ENCODE measurements at regions not wholly inside any gene's neighbourhood (a gene's known extent, or its start where the extent isn't known, plus 50 kb on each side); places are given as distances from the start of the nearest gene placed in this dataset.

DNA sequence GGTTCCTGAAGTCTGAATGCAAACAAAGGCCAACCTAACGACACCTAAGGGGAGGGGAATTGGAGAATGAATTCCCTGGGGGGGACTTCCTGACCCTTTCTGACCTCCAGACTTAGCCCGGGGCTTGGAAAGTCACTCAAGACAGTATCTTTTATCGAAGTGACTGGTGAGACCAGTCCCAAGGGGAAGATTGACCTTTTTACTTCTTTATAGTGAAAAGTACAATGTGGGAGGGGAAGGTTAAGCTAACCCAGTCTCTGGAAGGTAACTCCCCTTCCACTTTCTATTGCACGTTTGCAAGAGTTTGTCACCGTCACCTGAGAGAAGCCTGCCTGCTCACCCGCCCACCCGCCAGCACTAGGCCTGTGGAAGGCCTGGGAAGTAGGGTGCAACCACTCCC, 111.9 kb downstream of the EFNB2 start:
- H3K4me1 ChIP-seq = no peaks in the 10 kb centered on the region
- DNase-seq (no peak), ATAC-seq (no peak)
- no peak overlapping the region for H3K4me3 ChIP-seq
- intact Hi-C loops (cut with DNase I) = no loop called here
- no peaks in the 10 kb centered on the region for H3K36me3 ChIP-seq (replicated peaks in 1 of 2; ENCODE audit: insufficient read depth in 1 of 2, low read depth in 2 of 2)
- no peaks in the 10 kb centered on the region for H3K9me3 ChIP-seq
- no peaks in the 10 kb centered on the region for H3K27me3 ChIP-seq
- WGBS, 2 donors = 50 to 65% methylated on average over 7 of the region's 7 CpGs
- no peak overlapping the region for H3K27ac ChIP-seq
- TF ChIP-seq, protein P1, sequence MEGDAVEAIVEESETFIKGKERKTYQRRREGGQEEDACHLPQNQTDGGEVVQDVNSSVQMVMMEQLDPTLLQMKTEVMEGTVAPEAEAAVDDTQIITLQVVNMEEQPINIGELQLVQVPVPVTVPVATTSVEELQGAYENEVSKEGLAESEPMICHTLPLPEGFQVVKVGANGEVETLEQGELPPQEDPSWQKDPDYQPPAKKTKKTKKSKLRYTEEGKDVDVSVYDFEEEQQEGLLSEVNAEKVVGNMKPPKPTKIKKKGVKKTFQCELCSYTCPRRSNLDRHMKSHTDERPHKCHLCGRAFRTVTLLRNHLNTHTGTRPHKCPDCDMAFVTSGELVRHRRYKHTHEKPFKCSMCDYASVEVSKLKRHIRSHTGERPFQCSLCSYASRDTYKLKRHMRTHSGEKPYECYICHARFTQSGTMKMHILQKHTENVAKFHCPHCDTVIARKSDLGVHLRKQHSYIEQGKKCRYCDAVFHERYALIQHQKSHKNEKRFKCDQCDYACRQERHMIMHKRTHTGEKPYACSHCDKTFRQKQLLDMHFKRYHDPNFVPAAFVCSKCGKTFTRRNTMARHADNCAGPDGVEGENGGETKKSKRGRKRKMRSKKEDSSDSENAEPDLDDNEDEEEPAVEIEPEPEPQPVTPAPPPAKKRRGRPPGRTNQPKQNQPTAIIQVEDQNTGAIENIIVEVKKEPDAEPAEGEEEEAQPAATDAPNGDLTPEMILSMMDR (IDR thresholded peaks at IDR 0.05) = no peak
- no peak for TF ChIP-seq POLR2A (IDR thresholded peaks at IDR 0.05)

DNA sequence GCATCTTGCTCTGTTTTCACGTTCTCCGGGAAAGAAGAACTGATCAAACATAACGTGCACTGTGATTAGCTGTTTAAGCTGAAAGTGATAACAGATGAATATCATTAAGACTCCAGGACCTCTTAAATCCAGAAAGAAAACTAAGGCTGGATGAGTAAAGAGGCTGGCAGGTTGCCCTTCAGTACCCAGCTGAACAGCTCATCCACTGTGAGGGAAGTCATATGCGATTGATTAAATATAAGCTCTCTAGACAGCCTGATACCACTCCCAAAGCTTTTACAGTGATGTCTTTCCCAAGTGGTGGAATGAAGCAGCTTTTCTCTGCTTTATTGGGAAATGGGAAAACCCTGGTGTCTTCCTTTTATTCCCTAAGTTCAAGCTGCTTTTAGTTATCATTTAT, 116.9 kb downstream of the EFNB2 start:
- no peaks in the 10 kb centered on the region for H3K4me1 ChIP-seq
- 26 to 40% methylated on average over 4 of the region's 4 CpGs for WGBS, 2 donors
- intact Hi-C loops (cut with DNase I) = no loop called here

DNA sequence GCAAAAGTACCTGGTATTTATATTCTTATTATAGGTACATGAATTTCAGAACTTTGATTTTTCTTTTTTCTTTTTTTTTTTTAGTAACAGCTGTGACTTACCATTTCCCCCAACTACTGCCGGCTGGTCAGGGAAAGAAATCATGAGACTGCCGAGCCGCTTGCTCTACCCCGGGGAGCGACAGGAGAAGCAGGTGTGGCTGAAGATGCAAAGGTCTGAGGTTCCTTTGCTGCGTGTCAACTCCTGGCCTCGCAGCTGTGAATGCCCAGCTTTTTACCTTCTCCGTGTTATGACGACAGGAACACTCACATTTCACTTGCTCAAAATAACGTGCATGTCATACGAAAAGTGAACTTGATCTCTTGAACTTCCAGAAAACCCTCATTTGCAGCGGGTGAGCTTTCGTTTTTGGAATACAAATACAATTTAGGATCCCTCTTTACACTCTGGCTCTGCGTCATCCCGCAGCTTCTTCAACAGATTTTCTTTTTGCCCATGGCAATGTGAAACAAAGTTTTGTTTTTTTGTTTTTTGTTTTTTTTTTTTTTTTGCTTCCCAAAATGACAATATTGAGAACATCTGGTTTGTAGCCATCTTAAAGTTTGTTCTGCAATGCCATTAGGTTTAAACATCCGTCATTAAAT, 117.9 kb downstream of the EFNB2 start:
- Histone ChIP-seq H3K27ac (no peak overlapping the region), H3K36me3 (replicated peaks in 1 of 2; ENCODE audit: insufficient read depth in 1 of 2, low read depth in 2 of 2) (no peaks in the 10 kb centered on the region), H3K9me3 (no peaks in the 10 kb centered on the region), H3K27me3 (no peaks in the 10 kb centered on the region), H3K4me1 (no peaks in the 10 kb centered on the region), H3K4me3 (no peak overlapping the region)
- DNase-seq (no peak), ATAC-seq (no peak)
- TF ChIP-seq POLR2A (IDR thresholded peaks at IDR 0.05) = no peak
- TF ChIP-seq, protein P1 (IDR thresholded peaks at IDR 0.05) = no peak
- WGBS, 2 donors = 40 to 45% methylated on average over 16 of the region's 16 CpGs
- intact Hi-C loops (cut with DNase I) = no loop called here

More for the DNA sequence above, 116.9 kb downstream of the EFNB2 start:
- no peak overlapping the region for H3K27ac ChIP-seq
- no peak for TF ChIP-seq POLR2A (IDR thresholded peaks at IDR 0.05)
- TF ChIP-seq, protein P1 (IDR thresholded peaks at IDR 0.05) = no peak
- no peaks in the 10 kb centered on the region for H3K27me3 ChIP-seq
- H3K4me3 ChIP-seq = no peak overlapping the region
- ATAC-seq = no peak
- H3K36me3 ChIP-seq (replicated peaks in 1 of 2; ENCODE audit: insufficient read depth in 1 of 2, low read depth in 2 of 2) = no peaks in the 10 kb centered on the region
- no peak for DNase-seq
- no peaks in the 10 kb centered on the region for H3K9me3 ChIP-seq

DNA sequence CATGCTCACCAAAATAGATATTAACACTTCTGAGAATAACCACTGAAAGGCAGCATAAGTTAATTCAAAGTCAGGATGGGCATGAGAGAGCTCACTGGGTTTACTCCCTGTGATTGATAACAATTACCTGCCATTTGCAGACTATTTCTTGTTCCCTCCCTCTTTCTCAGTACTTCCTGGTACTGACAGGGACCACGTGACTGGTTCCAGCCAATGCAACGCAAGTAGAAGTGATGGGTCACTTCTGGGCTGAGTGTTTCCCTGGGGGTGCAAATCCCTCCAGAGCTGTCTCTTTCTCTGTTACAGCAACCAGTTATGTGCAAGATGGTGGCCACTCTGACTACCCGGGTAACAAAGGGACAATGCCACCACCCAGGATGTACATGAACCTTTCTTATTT, 118.8 kb downstream of the EFNB2 start:
- intact Hi-C loops (cut with DNase I) = no loop called here
- Histone ChIP-seq H3K27ac (no peak overlapping the region), H3K4me1 (no peaks in the 10 kb centered on the region), H3K27me3 (no peaks in the 10 kb centered on the region), H3K9me3 (no peaks in the 10 kb centered on the region), H3K4me3 (no peak overlapping the region), H3K36me3 (replicated peaks in 1 of 2; ENCODE audit: insufficient read depth in 1 of 2, low read depth in 2 of 2) (no peaks in the 10 kb centered on the region)
- WGBS, 2 donors = 94 to 96% methylated on average over 3 of the region's 3 CpGs
- no peak for ATAC-seq
- no peak for DNase-seq
- no peak for TF ChIP-seq POLR2A (IDR thresholded peaks at IDR 0.05)
- TF ChIP-seq, protein P1 (IDR thresholded peaks at IDR 0.05) = no peak

DNA sequence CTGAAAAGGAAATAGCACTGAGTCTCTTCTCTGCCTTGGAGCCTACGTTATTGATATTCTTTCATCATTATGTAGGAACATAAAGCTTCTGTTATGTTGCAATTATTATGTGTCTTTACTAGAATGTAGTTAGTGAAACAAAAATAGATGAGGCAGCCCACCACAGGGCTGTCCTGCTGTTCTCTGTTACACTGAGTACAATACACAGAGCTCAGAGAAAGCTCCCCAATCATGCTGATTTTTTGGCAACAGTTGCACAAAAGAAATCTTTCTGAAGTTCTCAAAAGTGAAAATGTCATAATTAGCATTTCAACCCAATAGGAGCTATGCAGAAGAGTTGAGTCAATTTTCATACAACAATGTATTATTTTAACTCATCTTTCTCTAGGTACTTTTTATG, 119.5 kb downstream of the EFNB2 start:
- no peaks in the 10 kb centered on the region for H3K27me3 ChIP-seq
- intact Hi-C loops (cut with DNase I) = no loop called here
- H3K4me1 ChIP-seq = no peaks in the 10 kb centered on the region
- no peak for TF ChIP-seq POLR2A (IDR thresholded peaks at IDR 0.05)
- TF ChIP-seq, protein P1 (IDR thresholded peaks at IDR 0.05) = no peak
- WGBS, 2 donors = 45 to 53% methylated on average over 1 of the region's 1 CpG
- no peak overlapping the region for H3K27ac ChIP-seq
- H3K9me3 ChIP-seq = no peaks in the 10 kb centered on the region
- no peak for DNase-seq
- no peak overlapping the region for H3K4me3 ChIP-seq
- H3K36me3 ChIP-seq (replicated peaks in 1 of 2; ENCODE audit: insufficient read depth in 1 of 2, low read depth in 2 of 2) = no peaks in the 10 kb centered on the region
- ATAC-seq = no peak
